Psoas muscle (tissue), 7 donors: ENCODE measurements at regions not wholly inside any gene's neighbourhood (a gene's known extent, or its start where the extent isn't known, plus 50 kb on each side); places are given as distances from the start of the nearest gene placed in this dataset.

ENCODE experiments used
- ATAC-seq, 4 donors: fragments of 200-7000 bp; cut with Tn5 transposase; one replicate each; pipeline ENCODE4 v1.9.1; 2020; ENCODE audit warnings: moderate library complexity in 3 of 4, mild to moderate bottlenecking in 2 of 4
- DNase-seq, 2 donors: peaks; one replicate each; pipeline ENCODE4 v3.0.0-alpha.2; 2020
- H3K27ac ChIP-seq: fragments of 200-600 bp; one replicate; pipeline ENCODE4 v1.8.0; 2022
- H3K27me3 ChIP-seq, 3 donors: fragments of 200-600 bp in 1 of 3; one replicate each; pipeline versions ENCODE4 v1.6.1 to v1.8.0; 2013 to 2022; ENCODE audit warnings: low read length in 2 of 3, mild to moderate bottlenecking in 2 of 3, moderate library complexity in 1 of 3; ENCODE audit not compliant: insufficient read depth in 3 of 3
- H3K36me3 ChIP-seq, 2 donors: fragments of 200-600 bp in 1 of 2; one replicate each; pipeline versions ENCODE4 v1.6.1 to v1.8.0; 2013 to 2022; ENCODE audit warnings: low read depth in 1 of 2, mild to moderate bottlenecking in 1 of 2, moderate library complexity in 1 of 2; ENCODE audit not compliant: insufficient read depth in 1 of 2
- H3K4me1 ChIP-seq: fragments of 200-600 bp; one replicate; pipeline ENCODE4 v1.8.0; 2022
- H3K4me3 ChIP-seq: fragments of 200-600 bp; one replicate; pipeline ENCODE4 v1.8.0; 2022; ENCODE audit warnings: mild to moderate bottlenecking
- H3K9me3 ChIP-seq: fragments of 200-600 bp; one replicate; pipeline ENCODE4 v1.8.0; 2022
- CTCF ChIP-seq: fragments of 200-600 bp; IDR thresholded peaks from one replicate; pipeline ENCODE4 v1.8.0; 2022; ENCODE audit warnings: antibody characterized with exemption
- WGBS, 3 donors: extraction: QIAGEN DNeasy Blood & Tissue Kit; methylation state at CpG; one replicate each; pipeline versions ENCODE4 v1.1.6 to v1.1.7; 2013; 5-methylcytosine and 5-hydroxymethylcytosine counted together
- intact Hi-C, 2 donors: fragments of 100-400 bp; cut with DNase I; formaldehyde crosslinking; loops; one replicate each; pipeline versions ENCODE4 v1.11.0 to v1.14.2; 2022
- donor health status: healthy with polysubstance abuse.
- donor health status: DM: no; HTN: no; CAD: no; lungs with moderate emphysema.
- donor health status: Bipolar disorder and iron deficiency.
- donor health status: healthy.
- donor health status: DM: yes; HTN: yes; CAD: no.
- donor health status: DM: no; HTN: no; CAD: no.
- donor health status: DM: yes; HTN: yes; CAD: no.

- intact Hi-C loops, result no loop called here
- Histone ChIP-seq H3K27me3 (no peaks in the 10 kb centered on the region), H3K27ac (no peak overlapping the region), H3K4me1 (no peaks in the 10 kb centered on the region), H3K9me3 (no peaks in the 10 kb centered on the region), H3K36me3 (no peaks in the 10 kb centered on the region), H3K4me3 (no peak overlapping the region)
- 39 to 54% (median 48%) methylated on average over 4 of the region's 4 CpGs for WGBS, 3 donors
- no peak for TF ChIP-seq CTCF
- ATAC-seq, result no peak
- DNase-seq, result no peak
These were observed 1063.4 kb downstream of the PLA2G4A start for GRCh38 chr1:187891993-187892682.

- Histone ChIP-seq H3K27me3 (no peaks in the 10 kb centered on the region), H3K9me3 (no peaks in the 10 kb centered on the region), H3K27ac (no peak overlapping the region), H3K4me1 (no peaks in the 10 kb centered on the region), H3K36me3 (no peaks in the 10 kb centered on the region), H3K4me3 (no peak overlapping the region)
- TF ChIP-seq CTCF, result no peak
- no peak for DNase-seq
- ATAC-seq, result no peak
- intact Hi-C loops, result no loop called here
These were observed 1063.9 kb downstream of the PLA2G4A start for GRCh38 chr1:187892683-187893039.

GRCh38 chr1:187893471-187893870 is 1064.7 kb downstream of the PLA2G4A start:
- no peak for ATAC-seq
- H3K4me3 ChIP-seq, result no peak overlapping the region
- no peaks in the 10 kb centered on the region for H3K36me3 ChIP-seq
- H3K27ac ChIP-seq, result no peak overlapping the region
- no peaks in the 10 kb centered on the region for H3K4me1 ChIP-seq
- DNase-seq, result no peak
- intact Hi-C loops, result no loop called here
- 67 to 71% (median 68%) methylated on average over 2 of the region's 2 CpGs for WGBS, 3 donors
- no peak for TF ChIP-seq CTCF
- no peaks in the 10 kb centered on the region for H3K27me3 ChIP-seq
- H3K9me3 ChIP-seq, result no peaks in the 10 kb centered on the region

- no peak for TF ChIP-seq CTCF
- ATAC-seq (no peak), DNase-seq (no peak)
- Histone ChIP-seq H3K36me3 (no peaks in the 10 kb centered on the region), H3K27ac (no peak overlapping the region), H3K4me3 (no peak overlapping the region), H3K4me1 (no peaks in the 10 kb centered on the region), H3K9me3 (no peaks in the 10 kb centered on the region), H3K27me3 (no peaks in the 10 kb centered on the region)
- 83 to 93% (median 88%) methylated on average over 3 of the region's 3 CpGs for WGBS, 3 donors
- intact Hi-C loops, result no loop called here
These were observed 1065.6 kb downstream of the PLA2G4A start for GRCh38 chr1:187894349-187894748.

GRCh38 chr1:187903223-187903622 is 1074.5 kb downstream of the PLA2G4A start:
- H3K4me3 ChIP-seq, result no peak overlapping the region
- no peaks in the 10 kb centered on the region for H3K9me3 ChIP-seq
- WGBS, 3 donors, result 72 to 85% (median 77%) methylated on average over 1 of the region's 1 CpG
- intact Hi-C loops, result no loop called here
- H3K4me1 ChIP-seq, result no peaks in the 10 kb centered on the region
- ATAC-seq, result no peak
- no peak for TF ChIP-seq CTCF
- DNase-seq, result no peak
- H3K36me3 ChIP-seq, result no peaks in the 10 kb centered on the region
- H3K27me3 ChIP-seq, result no peaks in the 10 kb centered on the region
- no peak overlapping the region for H3K27ac ChIP-seq
